GM12891 (cell line): ENCODE measurements at regions not wholly inside any gene's neighbourhood (a gene's known extent, or its start where the extent isn't known, plus 50 kb on each side); places are given as distances from the start of the nearest gene placed in this dataset.

Source experiments
- POLR2A ChIP-seq: IDR thresholded peaks from 2 replicates; pipeline ENCODE4 v1.6.1; 2011; ENCODE audit warnings: low read depth, low read length, control low read depth
- POLR2AphosphoS5 ChIP-seq: IDR thresholded peaks from 2 replicates; pipeline ENCODE4 v1.6.1; 2011; ENCODE audit warnings: low read depth, low read length, control low read depth

- no peak for TF ChIP-seq POLR2A
- TF ChIP-seq POLR2AphosphoS5: no peak
These were observed 1150.7 kb upstream of the CRIM1 start for GRCh38 chr2:35204881-35205280.
